ENCODE measurements at regions not wholly inside any gene's neighbourhood (a gene's known extent, or its start where the extent isn't known, plus 50 kb on each side); places are given as distances from the start of the nearest gene placed in this dataset.
"Not testable (repeated sequence)": the region's sequence is repeated elsewhere in the genome, so short reads cannot be mapped to it uniquely, and the experiment has no call there.

GRCh38 chr18:1302861-1303260 is 398.2 kb downstream of the ADCYAP1 start:
- no peak overlapping the region for H3K4me3 ChIP-seq (ENCODE audit: low read depth, low read length)
- H3K36me3 ChIP-seq: no peaks in the 10 kb centered on the region
- DNase-seq: no peak
- TF ChIP-seq, protein P1, sequence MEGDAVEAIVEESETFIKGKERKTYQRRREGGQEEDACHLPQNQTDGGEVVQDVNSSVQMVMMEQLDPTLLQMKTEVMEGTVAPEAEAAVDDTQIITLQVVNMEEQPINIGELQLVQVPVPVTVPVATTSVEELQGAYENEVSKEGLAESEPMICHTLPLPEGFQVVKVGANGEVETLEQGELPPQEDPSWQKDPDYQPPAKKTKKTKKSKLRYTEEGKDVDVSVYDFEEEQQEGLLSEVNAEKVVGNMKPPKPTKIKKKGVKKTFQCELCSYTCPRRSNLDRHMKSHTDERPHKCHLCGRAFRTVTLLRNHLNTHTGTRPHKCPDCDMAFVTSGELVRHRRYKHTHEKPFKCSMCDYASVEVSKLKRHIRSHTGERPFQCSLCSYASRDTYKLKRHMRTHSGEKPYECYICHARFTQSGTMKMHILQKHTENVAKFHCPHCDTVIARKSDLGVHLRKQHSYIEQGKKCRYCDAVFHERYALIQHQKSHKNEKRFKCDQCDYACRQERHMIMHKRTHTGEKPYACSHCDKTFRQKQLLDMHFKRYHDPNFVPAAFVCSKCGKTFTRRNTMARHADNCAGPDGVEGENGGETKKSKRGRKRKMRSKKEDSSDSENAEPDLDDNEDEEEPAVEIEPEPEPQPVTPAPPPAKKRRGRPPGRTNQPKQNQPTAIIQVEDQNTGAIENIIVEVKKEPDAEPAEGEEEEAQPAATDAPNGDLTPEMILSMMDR (IDR thresholded peaks at IDR 0.05; ENCODE audit: low read depth, low read length): no peak
- H3K27ac ChIP-seq: no peak overlapping the region
- H3K27me3 ChIP-seq (ENCODE audit: insufficient read depth, low read depth, severe bottlenecking): no peaks in the 10 kb centered on the region
- no peaks in the 10 kb centered on the region for H3K9me3 ChIP-seq (ENCODE audit: severe bottlenecking)

DNA sequence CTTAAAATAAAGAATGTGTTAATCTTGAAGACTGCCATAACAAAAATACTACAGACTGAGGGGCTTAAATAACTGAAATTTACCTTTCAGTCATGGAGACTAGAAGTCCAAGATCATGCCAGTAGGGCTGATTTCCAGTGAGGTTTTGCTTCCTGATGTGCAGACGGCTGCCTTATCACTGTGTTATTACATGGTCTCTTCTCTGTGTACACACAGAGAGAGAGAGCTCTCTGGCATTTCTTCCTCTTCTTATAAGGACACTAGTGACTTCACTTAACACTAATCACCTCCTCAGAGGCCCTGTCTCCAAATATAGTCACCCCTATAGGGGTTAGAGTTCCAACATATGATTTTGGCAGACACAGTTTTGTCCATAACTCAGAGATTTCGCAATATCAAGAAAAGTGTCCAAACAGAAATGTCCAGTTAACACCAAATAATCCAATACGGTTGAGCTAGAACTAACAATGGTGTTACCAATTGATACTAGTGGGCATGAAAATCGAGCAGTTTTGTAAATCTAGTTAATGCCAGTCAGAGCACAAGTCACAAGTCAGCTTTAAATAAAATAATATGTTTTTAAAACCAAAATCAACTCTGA is 399.8 kb downstream of the ADCYAP1 start:
- no peak overlapping the region for H3K27ac ChIP-seq
- TF ChIP-seq, protein P1 (IDR thresholded peaks at IDR 0.05; ENCODE audit: low read depth, low read length): no peak
- no peaks in the 10 kb centered on the region for H3K27me3 ChIP-seq (ENCODE audit: insufficient read depth, low read depth, severe bottlenecking)
- H3K4me3 ChIP-seq (ENCODE audit: low read depth, low read length): no peak overlapping the region
- no peaks in the 10 kb centered on the region for H3K9me3 ChIP-seq (ENCODE audit: severe bottlenecking)
- no peak for DNase-seq
- no peaks in the 10 kb centered on the region for H3K36me3 ChIP-seq

- TF ChIP-seq, protein P1 (IDR thresholded peaks at IDR 0.05; ENCODE audit: low read depth, low read length): no peak
- H3K4me3 ChIP-seq (ENCODE audit: low read depth, low read length): no peak overlapping the region
- H3K27ac ChIP-seq: no peak overlapping the region
- no peaks in the 10 kb centered on the region for H3K36me3 ChIP-seq
- no peaks in the 10 kb centered on the region for H3K27me3 ChIP-seq (ENCODE audit: insufficient read depth, low read depth, severe bottlenecking)
- no peaks in the 10 kb centered on the region for H3K9me3 ChIP-seq (ENCODE audit: severe bottlenecking)
- DNase-seq: no peak
These were observed 402.0 kb downstream of the ADCYAP1 start for GRCh38 chr18:1306641-1307040.

DNA sequence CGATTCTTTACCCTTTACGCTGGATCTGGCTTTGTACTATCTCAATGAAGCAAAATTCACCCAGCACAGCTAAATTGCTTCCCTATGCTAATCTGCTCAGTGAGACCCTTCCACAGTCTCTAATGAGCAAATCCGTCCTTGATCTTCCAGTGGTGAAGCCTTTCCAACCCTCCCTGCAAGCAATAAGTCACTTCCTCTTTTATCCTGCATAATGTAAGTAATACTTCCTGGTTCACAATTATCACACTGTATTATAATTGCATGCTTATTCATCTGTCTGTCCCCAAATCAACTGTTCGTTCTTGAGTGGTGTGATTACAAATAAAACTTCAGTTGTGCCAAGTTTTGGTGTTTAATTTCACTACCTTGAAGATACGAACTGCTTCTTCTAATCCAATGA is 404.0 kb downstream of the ADCYAP1 start:
- TF ChIP-seq, protein P1 (IDR thresholded peaks at IDR 0.05; ENCODE audit: low read depth, low read length): no peak
- no peaks in the 10 kb centered on the region for H3K9me3 ChIP-seq (ENCODE audit: severe bottlenecking)
- no peaks in the 10 kb centered on the region for H3K36me3 ChIP-seq
- DNase-seq: no peak
- no peak overlapping the region for H3K4me3 ChIP-seq (ENCODE audit: low read depth, low read length)
- H3K27me3 ChIP-seq (ENCODE audit: insufficient read depth, low read depth, severe bottlenecking): no peaks in the 10 kb centered on the region
- no peak overlapping the region for H3K27ac ChIP-seq

DNA sequence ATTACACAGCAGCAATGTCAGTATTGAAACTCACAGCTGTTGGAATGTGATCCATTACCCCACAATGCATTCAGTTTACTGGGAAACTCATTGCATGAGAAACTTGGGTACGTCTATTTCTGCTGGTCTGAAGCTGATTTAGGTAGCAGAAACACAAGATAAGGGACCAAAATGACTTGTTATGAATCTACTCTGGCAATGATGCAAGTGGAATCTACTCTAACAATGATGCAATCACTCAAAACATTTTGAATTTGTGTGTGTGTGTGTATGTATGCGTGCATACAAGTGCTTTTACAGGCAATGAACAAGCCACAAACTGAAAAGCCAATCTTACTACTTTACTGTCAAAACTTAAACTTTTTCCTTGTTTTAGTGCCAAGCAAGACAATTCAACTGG is 406.7 kb downstream of the ADCYAP1 start:
- no peaks in the 10 kb centered on the region for H3K27me3 ChIP-seq (ENCODE audit: insufficient read depth, low read depth, severe bottlenecking)
- TF ChIP-seq, protein P1 (IDR thresholded peaks at IDR 0.05; ENCODE audit: low read depth, low read length): no peak
- no peaks in the 10 kb centered on the region for H3K9me3 ChIP-seq (ENCODE audit: severe bottlenecking)
- no peak for DNase-seq
- H3K27ac ChIP-seq: no peak overlapping the region
- no peak overlapping the region for H3K4me3 ChIP-seq (ENCODE audit: low read depth, low read length)
- no peaks in the 10 kb centered on the region for H3K36me3 ChIP-seq

GRCh38 chr18:1335345-1335744 is 430.7 kb downstream of the ADCYAP1 start:
- not testable (repeated sequence) for H3K36me3 ChIP-seq; H3K27me3 ChIP-seq (ENCODE audit: insufficient read depth, low read depth, severe bottlenecking); H3K27ac ChIP-seq; DNase-seq; H3K4me3 ChIP-seq (ENCODE audit: low read depth, low read length); H3K9me3 ChIP-seq (ENCODE audit: severe bottlenecking)
